ENCODE measurements at regions not wholly inside any gene's neighbourhood (a gene's known extent, or its start where the extent isn't known, plus 50 kb on each side); places are given as distances from the start of the nearest gene placed in this dataset.

GRCh38 chr21:26669215-26669764 lies 96.2 kb upstream of the CYYR1 start:
- Histone ChIP-seq H3K27me3 (no peaks in the 10 kb centered on the region), H3K36me3 (no peaks in the 10 kb centered on the region), H3K4me3 (replicated peaks in 1 of 3) (no peak overlapping the region), H3K27ac (no peak overlapping the region), H3K9me3 (no peaks in the 10 kb centered on the region), H3K4me1 (no peaks in the 10 kb centered on the region)
- TF ChIP-seq POLR2A (IDR thresholded peaks at IDR 0.05) = no peak
- no peak for TF ChIP-seq CTCF (IDR thresholded peaks at IDR 0.05)
- intact Hi-C loops (cut with DNase I) = no loop called here
- 80 to 93% methylated on average over 4 of the region's 4 CpGs for WGBS, 2 donors
- no peak for DNase-seq

DNA sequence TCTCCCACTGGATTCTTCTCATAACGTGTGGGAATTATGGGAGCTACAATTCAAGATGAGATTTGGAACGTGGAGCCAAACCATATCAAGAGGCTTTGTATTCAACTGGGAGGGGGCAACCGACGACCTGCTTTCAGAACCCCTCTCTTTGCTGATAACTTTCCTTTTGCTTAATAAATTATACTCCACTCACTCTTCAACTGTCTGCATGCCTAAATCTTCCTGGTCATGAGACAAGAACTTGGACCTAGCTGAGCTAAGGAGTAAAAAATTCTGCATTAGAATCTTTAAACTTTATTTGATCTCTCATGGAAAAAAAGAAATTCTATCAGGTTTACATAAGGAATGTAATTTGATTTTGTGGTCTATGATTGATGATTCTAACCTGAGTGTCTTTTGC lies 86.7 kb upstream of the CYYR1 start:
- no peaks in the 10 kb centered on the region for H3K4me1 ChIP-seq

GRCh38 chr21:26659182-26659581 lies 86.1 kb upstream of the CYYR1 start:
- TF ChIP-seq POLR2A (IDR thresholded peaks at IDR 0.05) (no peak), CTCF (IDR thresholded peaks at IDR 0.05) (no peak)
- Histone ChIP-seq H3K27me3 (no peaks in the 10 kb centered on the region), H3K36me3 (no peaks in the 10 kb centered on the region), H3K27ac (no peak overlapping the region), H3K9me3 (no peaks in the 10 kb centered on the region), H3K4me3 (replicated peaks in 1 of 3) (no peak overlapping the region), H3K4me1 (no peaks in the 10 kb centered on the region)
- no peak for DNase-seq
- intact Hi-C loops (cut with DNase I) = no loop called here
- 67 to 76% methylated on average over 1 of the region's 1 CpG for WGBS, 2 donors

More for the DNA sequence above, 86.7 kb upstream of the CYYR1 start:
- DNase-seq = no peak
- 90 to 96% methylated on average over 4 of the region's 4 CpGs for WGBS, 2 donors
- intact Hi-C loops (cut with DNase I) = no loop called here
- Histone ChIP-seq H3K9me3 (no peaks in the 10 kb centered on the region), H3K27me3 (no peaks in the 10 kb centered on the region), H3K4me3 (replicated peaks in 1 of 3) (no peak overlapping the region), H3K27ac (no peak overlapping the region), H3K36me3 (no peaks in the 10 kb centered on the region)
- TF ChIP-seq POLR2A (IDR thresholded peaks at IDR 0.05) (no peak), CTCF (IDR thresholded peaks at IDR 0.05) (no peak)

GRCh38 chr21:26655460-26655859 lies 82.4 kb upstream of the CYYR1 start:
- no peak overlapping the region for H3K27ac ChIP-seq
- 82 to 84% methylated on average over 6 of the region's 6 CpGs for WGBS, 2 donors
- intact Hi-C loops (cut with DNase I) = no loop called here
- no peaks in the 10 kb centered on the region for H3K4me1 ChIP-seq
- TF ChIP-seq CTCF (IDR thresholded peaks at IDR 0.05) (no peak), POLR2A (IDR thresholded peaks at IDR 0.05) (no peak)
- no peak overlapping the region for H3K4me3 ChIP-seq (replicated peaks in 1 of 3)
- H3K36me3 ChIP-seq = no peaks in the 10 kb centered on the region
- no peaks in the 10 kb centered on the region for H3K9me3 ChIP-seq
- DNase-seq = no peak
- H3K27me3 ChIP-seq = no peaks in the 10 kb centered on the region

- no peaks in the 10 kb centered on the region for H3K27me3 ChIP-seq
- no peaks in the 10 kb centered on the region for H3K36me3 ChIP-seq
- DNase-seq = no peak
- intact Hi-C loops (cut with DNase I) = no loop called here
- 61 to 72% methylated on average over 5 of the region's 5 CpGs for WGBS, 2 donors
- H3K4me1 ChIP-seq = no peaks in the 10 kb centered on the region
- TF ChIP-seq CTCF (IDR thresholded peaks at IDR 0.05) (no peak), POLR2A (IDR thresholded peaks at IDR 0.05) (no peak)
- H3K27ac ChIP-seq = no peak overlapping the region
- H3K4me3 ChIP-seq (replicated peaks in 1 of 3) = no peak overlapping the region
- H3K9me3 ChIP-seq = no peaks in the 10 kb centered on the region
These were observed 80.3 kb upstream of the CYYR1 start for GRCh38 chr21:26653430-26653829.

Measured in thyroid gland (tissue), 4 donors.